Spinal cord (tissue), 9 donors: ENCODE measurements at regions not wholly inside any gene's neighbourhood (a gene's known extent, or its start where the extent isn't known, plus 50 kb on each side); places are given as distances from the start of the nearest gene placed in this dataset.

Experiments
- DNase-seq, 6 donors: peaks; one replicate each; pipeline versions ENCODE4 v3.0.0 to v3.0.0-alpha.2; 2013 to 2015; ENCODE audit warnings: low spot score in 6 of 6, low read depth in 4 of 6
- H3K27ac ChIP-seq: one replicate; pipeline ENCODE4 v1.5.1; 2013; ENCODE audit warnings: low read depth, low read length, control low read depth
- H3K27me3 ChIP-seq: one replicate; pipeline ENCODE4 v1.6.1; 2013; ENCODE audit warnings: low read length; ENCODE audit not compliant: control insufficient read depth, insufficient read depth
- H3K36me3 ChIP-seq: one replicate; pipeline ENCODE4 v1.6.1; 2013; ENCODE audit warnings: low read length; ENCODE audit not compliant: control insufficient read depth, insufficient read depth
- H3K4me1 ChIP-seq: one replicate; pipeline ENCODE4 v1.6.1; 2013; ENCODE audit warnings: low read length; ENCODE audit not compliant: control insufficient read depth, insufficient read depth
- H3K4me3 ChIP-seq: one replicate; pipeline ENCODE4 v1.5.1; 2013; ENCODE audit warnings: low read depth, low read length, control low read depth
- H3K9me3 ChIP-seq: one replicate; pipeline ENCODE4 v1.6.1; 2013; ENCODE audit warnings: low read length; ENCODE audit not compliant: control insufficient read depth, insufficient read depth
- WGBS: methylation state at CpG from one replicate; pipeline ENCODE4 v1.1.5; 2013; ENCODE audit warnings: missing lambda C conversion rate; ENCODE audit not compliant: insufficient coverage; 5-methylcytosine and 5-hydroxymethylcytosine counted together
- donor health status: healthy.

DNA sequence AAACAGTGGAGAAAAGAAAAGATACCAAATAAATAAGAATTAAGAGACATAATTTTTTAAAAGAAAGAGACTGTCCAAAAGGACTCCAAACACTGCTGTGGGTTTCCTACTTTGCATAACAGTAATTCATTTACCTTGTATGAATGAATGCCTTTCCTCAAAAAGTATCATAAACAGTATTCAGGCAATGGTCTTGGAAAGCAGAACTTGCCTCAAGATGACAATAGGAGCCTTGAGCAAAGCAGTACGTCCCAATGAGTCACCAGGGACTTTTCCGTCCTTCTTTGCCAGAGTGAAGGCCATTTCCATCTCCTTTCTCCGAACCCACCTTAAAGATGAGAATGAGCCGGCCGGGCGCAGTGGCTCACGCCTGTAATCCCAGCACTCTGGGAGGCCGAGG lies 186.4 kb downstream of the ZBTB18 start:
- no peak for DNase-seq
- Histone ChIP-seq H3K27me3 (no peaks in the 10 kb centered on the region), H3K36me3 (no peaks in the 10 kb centered on the region), H3K4me3 (no peak overlapping the region), H3K4me1 (no peaks in the 10 kb centered on the region), H3K9me3 (no peaks in the 10 kb centered on the region), H3K27ac (no peak overlapping the region)
- WGBS = 83% methylated on average over 7 of the region's 8 CpGs

DNA sequence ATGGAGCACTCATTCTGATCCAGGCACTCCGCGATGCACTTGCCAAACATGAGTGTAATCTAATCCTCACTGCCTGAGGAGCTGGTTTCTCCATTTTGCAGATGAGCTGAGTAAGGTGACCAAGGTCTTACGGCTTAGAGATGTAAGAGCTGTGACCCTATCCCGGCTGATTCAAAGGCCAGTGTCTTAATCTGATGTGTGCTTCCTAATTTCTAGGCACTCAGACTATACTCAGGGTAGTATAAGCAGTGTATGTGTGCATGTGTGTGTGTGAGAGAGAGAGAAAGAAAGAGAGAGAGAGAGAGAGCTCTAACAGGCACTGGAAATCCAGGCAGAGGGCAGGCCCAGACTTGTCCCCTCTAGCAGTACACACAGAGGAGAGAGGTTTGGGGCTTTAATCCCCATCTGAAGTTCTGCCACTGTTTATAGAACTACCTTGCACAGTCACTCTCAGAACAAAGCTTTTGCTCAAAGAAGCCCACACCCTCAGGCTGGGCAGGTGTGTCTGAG lies 188.2 kb downstream of the ZBTB18 start:
- DNase-seq = no peak
- H3K27ac ChIP-seq = no peak overlapping the region
- WGBS = 96% methylated on average over 3 of the region's 4 CpGs

DNA sequence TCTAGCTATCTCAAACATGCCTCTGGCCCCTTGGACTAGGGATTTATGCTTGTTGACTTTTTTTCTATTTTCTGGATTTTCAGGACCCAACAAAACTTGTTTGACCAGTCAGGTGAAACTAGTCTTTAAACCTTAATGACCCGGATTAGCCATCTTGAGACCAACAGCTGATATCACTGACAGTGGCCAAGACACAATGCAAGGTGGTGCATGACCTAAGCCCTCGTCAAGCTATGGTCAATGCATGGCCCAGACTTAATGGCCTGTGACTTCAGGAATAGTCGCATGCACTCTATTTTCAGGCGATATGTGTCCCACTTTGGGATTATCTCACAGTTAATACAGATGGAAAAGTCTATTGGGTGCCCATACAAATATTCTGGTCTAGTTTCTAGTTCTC lies 190.4 kb downstream of the ZBTB18 start:
- DNase-seq = no peak
- H3K36me3 ChIP-seq = no peaks in the 10 kb centered on the region
- 88% methylated on average over 4 of the region's 4 CpGs for WGBS
- no peak overlapping the region for H3K4me3 ChIP-seq
- no peaks in the 10 kb centered on the region for H3K9me3 ChIP-seq
- H3K27ac ChIP-seq = no peak overlapping the region
- peaks cover 3% of the 10 kb centered on the region for H3K4me1 ChIP-seq
- H3K27me3 ChIP-seq = no peaks in the 10 kb centered on the region

More for the DNA sequence above, 188.2 kb downstream of the ZBTB18 start:
- H3K4me1 ChIP-seq = peaks cover 3% of the 10 kb centered on the region
- H3K9me3 ChIP-seq = no peaks in the 10 kb centered on the region
- H3K27me3 ChIP-seq = no peaks in the 10 kb centered on the region
- no peak overlapping the region for H3K4me3 ChIP-seq
- H3K36me3 ChIP-seq = no peaks in the 10 kb centered on the region

DNA sequence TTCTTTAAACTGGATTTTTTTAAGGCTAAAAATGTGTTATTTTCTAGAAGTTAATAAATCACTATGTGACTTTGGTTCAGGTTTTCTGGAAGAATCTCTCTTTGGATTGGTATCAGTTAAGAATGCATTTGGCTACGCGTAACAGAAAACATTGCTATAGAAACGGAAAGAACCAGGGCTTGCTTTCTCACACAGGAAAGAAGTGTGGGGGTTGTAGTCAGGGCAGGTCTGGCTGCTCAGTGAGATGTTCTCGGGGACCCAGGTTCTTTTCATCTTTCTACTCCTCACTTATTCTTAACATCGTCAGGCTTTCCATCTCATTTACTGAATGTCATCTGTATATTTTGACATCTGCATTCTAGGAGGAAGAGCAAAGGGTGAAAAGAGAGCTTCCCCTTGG lies 191.4 kb downstream of the ZBTB18 start:
- Histone ChIP-seq H3K27me3 (no peaks in the 10 kb centered on the region), H3K36me3 (no peaks in the 10 kb centered on the region), H3K4me3 (no peak overlapping the region), H3K9me3 (no peaks in the 10 kb centered on the region), H3K4me1 (peaks cover 3% of the 10 kb centered on the region), H3K27ac (no peak overlapping the region)
- 58% methylated on average over 2 of the region's 5 CpGs for WGBS
- DNase-seq = peak in 2 of 6 donors; percentile 18 to 34

DNA sequence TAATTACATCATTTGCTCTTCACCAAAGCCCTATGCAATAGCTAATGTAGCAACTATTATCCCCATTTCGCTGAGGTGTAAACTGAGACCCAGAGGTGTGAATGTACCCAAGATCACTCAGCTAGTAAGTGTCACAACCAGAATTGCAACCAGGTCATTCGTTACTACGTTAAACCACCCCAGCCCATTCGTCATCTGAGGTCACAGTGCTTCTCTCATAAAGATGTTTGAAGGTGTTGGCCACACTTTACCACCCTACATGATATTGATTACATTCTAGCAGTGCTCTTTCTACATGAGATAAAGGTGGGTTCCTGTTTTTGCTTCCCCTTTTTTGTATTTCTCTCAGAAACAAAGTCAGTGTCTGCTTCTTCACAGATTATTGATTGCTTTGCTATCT lies 195.3 kb downstream of the ZBTB18 start:
- H3K27me3 ChIP-seq = no peaks in the 10 kb centered on the region
- WGBS = 80% methylated on average over 1 of the region's 4 CpGs
- DNase-seq = no peak
- H3K9me3 ChIP-seq = no peaks in the 10 kb centered on the region
- H3K36me3 ChIP-seq = no peaks in the 10 kb centered on the region
- peaks cover 3% of the 10 kb centered on the region for H3K4me1 ChIP-seq
- no peak overlapping the region for H3K4me3 ChIP-seq
- no peak overlapping the region for H3K27ac ChIP-seq

DNA sequence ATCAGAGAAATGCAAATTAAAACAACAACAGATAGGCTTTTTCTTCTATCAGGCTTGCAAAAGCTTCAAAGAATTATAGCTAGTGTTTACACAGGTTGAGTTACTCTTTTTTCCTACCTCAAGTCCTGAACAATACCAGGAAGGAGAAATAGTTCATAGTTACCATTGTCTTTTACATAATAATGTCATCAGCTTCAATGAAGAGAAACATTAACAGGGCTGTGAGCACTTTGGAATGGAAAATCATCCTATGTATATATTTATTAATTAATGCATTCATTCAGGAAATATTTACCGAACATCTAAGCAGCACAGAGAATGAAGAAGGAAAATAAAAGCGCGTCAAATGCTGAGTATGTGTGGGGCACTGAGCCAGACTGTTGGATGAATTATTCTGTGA lies 197.3 kb downstream of the ZBTB18 start:
- no peak overlapping the region for H3K4me3 ChIP-seq

DNA sequence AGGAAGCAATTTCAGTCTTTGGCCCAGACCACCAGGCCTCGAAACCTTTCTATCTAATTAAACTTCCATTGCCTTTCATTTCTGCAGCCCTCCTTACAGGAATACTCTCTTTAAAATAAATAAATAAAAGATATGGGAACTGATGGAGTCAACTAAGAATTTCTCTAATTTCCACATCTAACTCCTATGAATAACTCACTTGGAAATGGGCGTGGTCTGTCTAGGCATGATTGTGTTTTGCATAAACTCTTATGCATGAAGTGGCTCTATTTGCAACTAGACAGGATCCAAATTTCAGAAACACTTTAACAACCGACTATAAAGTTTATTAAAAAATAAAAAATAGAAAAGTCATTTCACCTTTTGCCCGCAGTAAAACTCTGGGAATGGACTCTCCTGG lies 199.5 kb downstream of the ADSS2 start:
- no peaks in the 10 kb centered on the region for H3K9me3 ChIP-seq
- WGBS = 100% methylated on average over 1 of the region's 4 CpGs
- H3K4me1 ChIP-seq = no peaks in the 10 kb centered on the region
- no peak overlapping the region for H3K27ac ChIP-seq
- H3K4me3 ChIP-seq = no peak overlapping the region
- H3K27me3 ChIP-seq = no peaks in the 10 kb centered on the region
- no peaks in the 10 kb centered on the region for H3K36me3 ChIP-seq
- no peak for DNase-seq

More for the DNA sequence above, 197.3 kb downstream of the ZBTB18 start:
- no peaks in the 10 kb centered on the region for H3K4me1 ChIP-seq
- H3K9me3 ChIP-seq = no peaks in the 10 kb centered on the region
- DNase-seq = no peak
- no peaks in the 10 kb centered on the region for H3K36me3 ChIP-seq
- no peak overlapping the region for H3K27ac ChIP-seq
- H3K27me3 ChIP-seq = no peaks in the 10 kb centered on the region
- WGBS = 93% methylated on average over 2 of the region's 3 CpGs

DNA sequence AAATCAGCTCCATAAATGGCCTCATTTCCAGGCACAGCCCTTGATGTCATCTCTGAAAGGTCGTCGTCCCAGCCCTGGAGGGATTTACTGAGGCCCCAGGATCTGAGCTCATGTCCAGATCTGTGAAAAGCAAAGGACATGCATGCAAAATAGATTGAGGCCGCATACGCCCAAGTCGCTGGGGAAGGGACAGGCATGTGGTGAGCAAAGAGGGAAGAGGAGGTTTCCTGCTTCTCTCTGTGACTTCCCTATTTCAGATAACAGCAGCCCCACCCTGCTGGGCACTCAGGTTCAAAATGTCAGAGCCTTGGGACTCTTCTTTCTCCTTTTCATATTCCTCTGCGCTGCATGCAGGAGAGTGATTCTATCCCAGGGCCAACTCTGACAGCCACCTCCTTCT lies 197.2 kb downstream of the ADSS2 start:
- WGBS = 93% methylated on average over 3 of the region's 6 CpGs
- DNase-seq = no peak

DNA sequence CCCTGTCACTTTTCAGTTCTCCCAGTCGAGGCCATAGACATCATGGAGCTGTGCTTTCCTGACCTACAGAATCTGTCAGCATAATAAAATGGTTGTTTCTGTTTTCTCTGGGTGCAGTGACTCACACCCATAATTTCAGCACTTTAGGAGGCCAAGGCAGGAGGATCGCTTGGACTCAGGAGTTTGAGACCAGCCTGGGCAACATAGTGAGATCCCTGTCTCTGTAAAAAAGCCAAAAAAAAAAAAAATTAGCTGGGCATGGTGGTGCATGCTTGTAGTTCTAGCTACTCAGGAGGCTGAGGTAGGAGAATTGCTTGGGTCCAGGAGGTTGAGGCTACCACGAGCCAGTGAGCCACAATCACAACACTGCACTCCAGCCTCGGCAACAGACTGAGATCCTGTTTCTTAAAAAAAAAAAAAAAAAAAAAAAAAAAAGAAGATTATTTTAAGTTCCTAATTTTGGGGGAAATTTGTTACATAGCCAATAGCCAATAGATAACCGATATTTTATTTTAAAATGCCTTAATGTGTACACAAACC lies 196.2 kb downstream of the ADSS2 start:
- no peak for DNase-seq
- Histone ChIP-seq H3K4me1 (no peaks in the 10 kb centered on the region), H3K27me3 (no peaks in the 10 kb centered on the region), H3K36me3 (no peaks in the 10 kb centered on the region), H3K9me3 (no peaks in the 10 kb centered on the region), H3K27ac (no peak overlapping the region), H3K4me3 (no peak overlapping the region)
- WGBS = 100% methylated on average over 1 of the region's 5 CpGs

More for the DNA sequence above, 197.2 kb downstream of the ADSS2 start:
- Histone ChIP-seq H3K4me1 (no peaks in the 10 kb centered on the region), H3K4me3 (no peak overlapping the region), H3K36me3 (no peaks in the 10 kb centered on the region), H3K27ac (no peak overlapping the region), H3K9me3 (no peaks in the 10 kb centered on the region), H3K27me3 (no peaks in the 10 kb centered on the region)

DNA sequence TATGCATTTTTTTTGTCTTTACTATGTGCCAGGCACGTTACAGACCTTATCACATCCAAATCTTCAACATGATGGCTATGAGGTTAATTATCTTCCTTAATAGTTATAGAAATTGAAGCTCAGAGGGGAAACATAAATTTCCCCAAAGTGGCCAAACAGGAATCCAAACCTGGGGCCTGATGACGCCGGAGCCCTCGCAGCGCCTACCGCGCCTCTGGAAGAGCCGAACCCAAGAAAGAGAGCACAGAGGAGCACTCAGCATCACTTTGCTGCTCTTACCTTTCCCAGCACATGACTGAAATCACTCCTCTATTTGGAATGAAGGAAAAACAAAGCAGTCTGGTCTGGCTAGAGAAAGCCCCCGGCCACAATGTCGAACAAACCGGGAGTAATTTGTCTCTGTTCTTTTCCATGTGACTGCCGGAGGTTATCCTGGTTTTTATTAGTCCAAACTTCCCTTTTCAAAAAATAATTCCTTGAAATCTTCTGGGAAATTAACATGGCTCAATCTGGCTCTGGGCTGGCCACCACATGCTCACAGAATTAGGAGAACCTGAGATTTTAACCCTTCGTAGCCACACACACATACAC lies 195.5 kb downstream of the ADSS2 start:
- Histone ChIP-seq H3K4me3 (no peak overlapping the region), H3K27me3 (no peaks in the 10 kb centered on the region), H3K27ac (no peak overlapping the region), H3K9me3 (no peaks in the 10 kb centered on the region), H3K36me3 (no peaks in the 10 kb centered on the region), H3K4me1 (no peaks in the 10 kb centered on the region)
- peak in 1 of 6 donors; percentile 29 for DNase-seq
- 28% methylated on average over 5 of the region's 13 CpGs for WGBS
